ENCODE measurements at regions not wholly inside any gene's neighbourhood (a gene's known extent, or its start where the extent isn't known, plus 50 kb on each side); places are given as distances from the start of the nearest gene placed in this dataset.

- TF ChIP-seq TCF7L2 (IDR thresholded peaks at IDR 0.05; ENCODE audit: low read depth, low read length): no peak
- TF ChIP-seq SIN3A (IDR thresholded peaks at IDR 0.05; ENCODE audit: borderline replicate concordance, insufficient read depth, low read depth, low read length): no peak
- TF ChIP-seq REST (IDR thresholded peaks at IDR 0.05; ENCODE audit: insufficient read depth in 1 of 2, low read depth in 2 of 2, low read length in 1 of 2): no peak
- TF ChIP-seq CTCF (IDR thresholded peaks at IDR 0.05): no peak
- no peak for TF ChIP-seq POLR2AphosphoS5 (IDR thresholded peaks at IDR 0.05; ENCODE audit: low read depth, low read length)
- Histone ChIP-seq H3K4me3 (ENCODE audit: low read depth in 2 of 2, low read length in 2 of 2) (no peak overlapping the region), H3K4me1 (ENCODE audit: control insufficient read depth, insufficient read depth, low read length) (no peaks in the 10 kb centered on the region), H3K9me3 (ENCODE audit: control insufficient read depth, insufficient read depth, low read depth, low read length) (no peaks in the 10 kb centered on the region), H3K36me3 (ENCODE audit: control insufficient read depth, insufficient read depth, low read length) (no peaks in the 10 kb centered on the region), H3K27me3 (ENCODE audit: control insufficient read depth, insufficient read depth, low read length) (no peaks in the 10 kb centered on the region), H3K27ac (ENCODE audit: low read length) (no peak overlapping the region)
- ChIA-PET POLR2A (no interaction called here), CTCF (no interaction called here)
- no TSS peak for BruUV-seq (replicated peaks)
- in situ Hi-C loops (cut with HindIII; ENCODE audit: low pct_unique_long_range_greater_than_20kb, low sequenced_read_pairs): no loop called here
- no peak for DNase-seq (ENCODE audit: low read depth, low spot score)
- ATAC-seq: no peak
- intact Hi-C loops (cut with micrococcal nuclease; ENCODE audit: unreplicated experiment): no loop called here
Measured at GRCh38 chr11:37371346-37371970, 773.4 kb upstream of the RAG2 start.

GRCh38 chr11:37370817-37371216 lies 772.8 kb upstream of the RAG2 start:
- in situ Hi-C loops (cut with HindIII; ENCODE audit: low pct_unique_long_range_greater_than_20kb, low sequenced_read_pairs): no loop called here
- POLR2A ChIA-PET: no interaction called here
- no peak overlapping the region for H3K4me3 ChIP-seq (ENCODE audit: low read depth in 2 of 2, low read length in 2 of 2)
- ATAC-seq (no peak), DNase-seq (ENCODE audit: low read depth, low spot score) (no peak)
- no peak overlapping the region for H3K27ac ChIP-seq (ENCODE audit: low read length)
- no peak for TF ChIP-seq REST (IDR thresholded peaks at IDR 0.05; ENCODE audit: insufficient read depth in 1 of 2, low read depth in 2 of 2, low read length in 1 of 2)
- TF ChIP-seq SIN3A (IDR thresholded peaks at IDR 0.05; ENCODE audit: borderline replicate concordance, insufficient read depth, low read depth, low read length): no peak
- TF ChIP-seq TCF7L2 (IDR thresholded peaks at IDR 0.05; ENCODE audit: low read depth, low read length): no peak
- no peak for TF ChIP-seq CTCF (IDR thresholded peaks at IDR 0.05)
- TF ChIP-seq POLR2AphosphoS5 (IDR thresholded peaks at IDR 0.05; ENCODE audit: low read depth, low read length): no peak
- no peaks in the 10 kb centered on the region for H3K4me1 ChIP-seq (ENCODE audit: control insufficient read depth, insufficient read depth, low read length)
- H3K27me3 ChIP-seq (ENCODE audit: control insufficient read depth, insufficient read depth, low read length): no peaks in the 10 kb centered on the region
- no peaks in the 10 kb centered on the region for H3K36me3 ChIP-seq (ENCODE audit: control insufficient read depth, insufficient read depth, low read length)
- no peaks in the 10 kb centered on the region for H3K9me3 ChIP-seq (ENCODE audit: control insufficient read depth, insufficient read depth, low read depth, low read length)
- CTCF ChIA-PET: no interaction called here
- no TSS peak for BruUV-seq (replicated peaks)
- intact Hi-C loops (cut with micrococcal nuclease; ENCODE audit: unreplicated experiment): no loop called here

Data from Panc1 (cell line).